ENCODE measurements at regions not wholly inside any gene's neighbourhood (a gene's known extent, or its start where the extent isn't known, plus 50 kb on each side); places are given as distances from the start of the nearest gene placed in this dataset.

GRCh38 chr14:87160989-87161388 lies 832.0 kb downstream of the GALC start:
- Histone ChIP-seq H3K9me3 (ENCODE audit: control insufficient read depth in 4 of 4, insufficient read depth in 3 of 4, low read length in 3 of 4) (no peaks in the 10 kb centered on the region), H3K27me3 (ENCODE audit: control insufficient read depth in 3 of 3, insufficient read depth in 3 of 3, low read length in 2 of 3) (no peaks in the 10 kb centered on the region), H3K36me3 (ENCODE audit: control insufficient read depth in 4 of 4, insufficient read depth in 4 of 4, low read length in 4 of 4) (no peaks in the 10 kb centered on the region), H3K9ac (ENCODE audit: insufficient read depth in 1 of 2, low read length in 2 of 2) (no peak overlapping the region), H3K27ac (ENCODE audit: low read depth in 1 of 2, low read length in 1 of 2) (no peak overlapping the region), H3K4me1 (ENCODE audit: control insufficient read depth in 5 of 5, insufficient read depth in 5 of 5, low read length in 5 of 5) (no peaks in the 10 kb centered on the region), H3K4me3 (no peak overlapping the region)
- DNase-seq, result no peak
- no peak for ATAC-seq (ENCODE audit: insufficient read depth, low FRiP score)
- 29 to 53% methylated on average over 2 of the region's 2 CpGs for WGBS, 2 donors
- TF ChIP-seq CTCF (IDR thresholded peaks at IDR 0.05; ENCODE audit: control extremely low read depth, extremely low read depth), result no peak

GRCh38 chr14:87158283-87158682 lies 834.7 kb downstream of the GALC start:
- ATAC-seq (ENCODE audit: insufficient read depth, low FRiP score), result no peak
- Histone ChIP-seq H3K27ac (ENCODE audit: low read depth in 1 of 2, low read length in 1 of 2) (no peak overlapping the region), H3K9me3 (ENCODE audit: control insufficient read depth in 4 of 4, insufficient read depth in 3 of 4, low read length in 3 of 4) (no peaks in the 10 kb centered on the region), H3K4me3 (no peak overlapping the region), H3K9ac (ENCODE audit: insufficient read depth in 1 of 2, low read length in 2 of 2) (no peak overlapping the region), H3K27me3 (ENCODE audit: control insufficient read depth in 3 of 3, insufficient read depth in 3 of 3, low read length in 2 of 3) (no peaks in the 10 kb centered on the region), H3K4me1 (ENCODE audit: control insufficient read depth in 5 of 5, insufficient read depth in 5 of 5, low read length in 5 of 5) (no peaks in the 10 kb centered on the region), H3K36me3 (ENCODE audit: control insufficient read depth in 4 of 4, insufficient read depth in 4 of 4, low read length in 4 of 4) (no peaks in the 10 kb centered on the region)
- TF ChIP-seq CTCF (IDR thresholded peaks at IDR 0.05; ENCODE audit: control extremely low read depth, extremely low read depth), result no peak
- WGBS, 2 donors, result 74 to 80% methylated on average over 5 of the region's 5 CpGs
- DNase-seq, result no peak

- no peak overlapping the region for H3K9ac ChIP-seq (ENCODE audit: insufficient read depth in 1 of 2, low read length in 2 of 2)
- DNase-seq (no peak), ATAC-seq (ENCODE audit: insufficient read depth, low FRiP score) (no peak)
- no peak overlapping the region for H3K27ac ChIP-seq (ENCODE audit: low read depth in 1 of 2, low read length in 1 of 2)
- H3K4me3 ChIP-seq, result no peak overlapping the region
- H3K36me3 ChIP-seq (ENCODE audit: control insufficient read depth in 4 of 4, insufficient read depth in 4 of 4, low read length in 4 of 4), result no peaks in the 10 kb centered on the region
- no peaks in the 10 kb centered on the region for H3K9me3 ChIP-seq (ENCODE audit: control insufficient read depth in 4 of 4, insufficient read depth in 3 of 4, low read length in 3 of 4)
- H3K4me1 ChIP-seq (ENCODE audit: control insufficient read depth in 5 of 5, insufficient read depth in 5 of 5, low read length in 5 of 5), result no peaks in the 10 kb centered on the region
- no peak for TF ChIP-seq CTCF (IDR thresholded peaks at IDR 0.05; ENCODE audit: control extremely low read depth, extremely low read depth)
- H3K27me3 ChIP-seq (ENCODE audit: control insufficient read depth in 3 of 3, insufficient read depth in 3 of 3, low read length in 2 of 3), result no peaks in the 10 kb centered on the region
Observed at GRCh38 chr14:87156878-87157277, 836.1 kb downstream of the GALC start.

DNA sequence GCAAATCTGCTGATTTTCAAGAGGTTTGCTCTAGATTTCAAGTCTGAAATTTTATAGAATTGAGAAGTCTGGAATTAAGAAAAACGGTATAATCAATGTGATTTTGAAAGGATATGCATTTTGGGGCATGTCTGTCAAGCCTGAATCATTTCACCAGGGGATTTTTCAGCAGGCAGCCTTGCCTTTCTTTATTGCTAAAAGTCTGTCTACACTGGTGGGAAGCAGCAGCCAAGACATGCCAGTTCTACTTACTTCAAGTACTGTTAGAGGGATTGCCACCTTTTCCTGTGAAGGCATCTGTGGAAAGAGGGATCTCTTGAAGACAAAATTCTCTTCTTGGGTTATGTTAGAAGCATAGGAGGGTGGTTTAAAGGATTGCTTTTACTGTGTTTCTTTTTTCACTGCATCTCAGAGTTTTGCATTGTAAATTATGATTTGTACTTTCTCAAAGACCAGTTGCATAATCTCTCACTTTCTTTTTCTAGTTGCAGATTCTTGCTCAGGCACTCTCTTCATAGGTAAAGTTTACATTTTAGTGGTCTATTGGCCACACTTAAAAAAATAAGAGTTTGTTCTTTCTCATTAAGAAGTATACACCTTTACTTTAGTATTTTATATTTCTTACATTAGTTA lies 837.0 kb downstream of the GALC start:
- WGBS, 2 donors, result 63 to 76% methylated on average over 1 of the region's 1 CpG
- no peak for TF ChIP-seq CTCF (IDR thresholded peaks at IDR 0.05; ENCODE audit: control extremely low read depth, extremely low read depth)
- H3K9me3 ChIP-seq (ENCODE audit: control insufficient read depth in 4 of 4, insufficient read depth in 3 of 4, low read length in 3 of 4), result no peaks in the 10 kb centered on the region
- no peaks in the 10 kb centered on the region for H3K36me3 ChIP-seq (ENCODE audit: control insufficient read depth in 4 of 4, insufficient read depth in 4 of 4, low read length in 4 of 4)
- no peaks in the 10 kb centered on the region for H3K27me3 ChIP-seq (ENCODE audit: control insufficient read depth in 3 of 3, insufficient read depth in 3 of 3, low read length in 2 of 3)
- DNase-seq (no peak), ATAC-seq (ENCODE audit: insufficient read depth, low FRiP score) (no peak)
- H3K4me1 ChIP-seq (ENCODE audit: control insufficient read depth in 5 of 5, insufficient read depth in 5 of 5, low read length in 5 of 5), result no peaks in the 10 kb centered on the region
- H3K9ac ChIP-seq (ENCODE audit: insufficient read depth in 1 of 2, low read length in 2 of 2), result no peak overlapping the region
- H3K4me3 ChIP-seq, result no peak overlapping the region
- no peak overlapping the region for H3K27ac ChIP-seq (ENCODE audit: low read depth in 1 of 2, low read length in 1 of 2)
